GM19035 (cell line): ENCODE measurements at regions not wholly inside any gene's neighbourhood (a gene's known extent, or its start where the extent isn't known, plus 50 kb on each side); places are given as distances from the start of the nearest gene placed in this dataset.

ENCODE experiments used
- ATAC-seq: cut with Tn5 transposase; IDR thresholded peaks from one replicate; pipeline ENCODE4 v1.9.1; 2021; ENCODE audit not compliant: unreplicated experiment

GRCh38 chr21:32184485-32184884, 94.4 kb downstream of the MIS18A start:
- no peak for ATAC-seq

GRCh38 chr21:32184065-32184464, 94.8 kb downstream of the MIS18A start:
- ATAC-seq: no peak

GRCh38 chr21:32183396-32183795, 95.5 kb downstream of the MIS18A start:
- no peak for ATAC-seq

GRCh38 chr21:32182449-32182848, 96.4 kb downstream of the MIS18A start:
- no peak for ATAC-seq

GRCh38 chr21:32181457-32181856, 97.4 kb downstream of the MIS18A start:
- no peak for ATAC-seq

GRCh38 chr21:32174819-32175218, 104.0 kb downstream of the MIS18A start:
- ATAC-seq: no peak

- no peak for ATAC-seq
Observed at GRCh38 chr21:32173121-32173724, 105.6 kb downstream of the MIS18A start.

GRCh38 chr21:32172106-32172505, 106.7 kb downstream of the MIS18A start:
- ATAC-seq: no peak

- ATAC-seq: no peak
Observed at GRCh38 chr21:32167513-32167912, 111.3 kb downstream of the MIS18A start.

GRCh38 chr21:32163386-32163785, 115.5 kb downstream of the MIS18A start:
- no peak for ATAC-seq

GRCh38 chr21:32162727-32163320, 116.0 kb downstream of the MIS18A start:
- ATAC-seq: no peak

GRCh38 chr21:32155226-32155625, 123.6 kb downstream of the MIS18A start:
- ATAC-seq: no peak

GRCh38 chr21:32147041-32147440, 131.8 kb downstream of the MIS18A start:
- ATAC-seq: no peak

- no peak for ATAC-seq
Observed at GRCh38 chr21:32144851-32145250, 134.0 kb downstream of the MIS18A start.

- ATAC-seq: no peak
Observed at GRCh38 chr21:32143241-32143939, 135.5 kb downstream of the MIS18A start.

GRCh38 chr21:32141318-32141633, 137.6 kb downstream of the MIS18A start:
- ATAC-seq: no peak

GRCh38 chr21:32140604-32141317, 138.1 kb downstream of the MIS18A start:
- no peak for ATAC-seq

- no peak for ATAC-seq
Observed at GRCh38 chr21:32140151-32140550, 138.7 kb downstream of the MIS18A start.

GRCh38 chr21:32138658-32139057, 140.2 kb downstream of the MIS18A start:
- no peak for ATAC-seq

GRCh38 chr21:32137931-32138330, 140.9 kb downstream of the MIS18A start:
- no peak for ATAC-seq

- ATAC-seq: no peak
Observed at GRCh38 chr21:32137266-32137665, 141.6 kb downstream of the MIS18A start.

GRCh38 chr21:32136546-32136945, 142.3 kb downstream of the MIS18A start:
- no peak for ATAC-seq
